NCI-H2171 (cell line): ENCODE measurements at regions not wholly inside any gene's neighbourhood (a gene's known extent, or its start where the extent isn't known, plus 50 kb on each side); places are given as distances from the start of the nearest gene placed in this dataset.
"Not testable (repeated sequence)": the region's sequence is repeated elsewhere in the genome, so short reads cannot be mapped to it uniquely, and the experiment has no call there.

Experiments used
- DNase-seq: peaks from one replicate; lab custom pipeline; 2025; lab: John Stamatoyannopoulos, UW

DNA sequence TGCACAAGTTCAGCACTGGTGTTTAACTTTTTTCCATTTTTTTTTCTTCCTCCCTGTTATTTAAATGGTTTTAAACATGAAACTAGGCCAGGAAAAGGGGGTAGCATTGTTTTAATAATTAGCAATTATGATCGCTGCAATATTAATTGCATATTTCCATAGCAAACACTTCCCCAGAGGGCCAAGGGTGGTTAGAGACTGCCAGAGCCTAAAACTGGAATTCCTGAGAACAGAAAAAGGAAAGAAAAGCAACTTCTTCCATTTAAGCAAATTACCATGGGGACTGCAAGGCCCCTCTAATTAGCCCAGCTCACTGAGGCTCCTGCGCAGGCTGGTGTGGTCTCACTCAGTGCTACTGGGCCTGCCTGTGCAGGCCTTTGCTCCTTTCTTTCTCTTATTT lies 201.5 kb downstream of the SMAD2 start:
- DNase-seq, result no peak

DNA sequence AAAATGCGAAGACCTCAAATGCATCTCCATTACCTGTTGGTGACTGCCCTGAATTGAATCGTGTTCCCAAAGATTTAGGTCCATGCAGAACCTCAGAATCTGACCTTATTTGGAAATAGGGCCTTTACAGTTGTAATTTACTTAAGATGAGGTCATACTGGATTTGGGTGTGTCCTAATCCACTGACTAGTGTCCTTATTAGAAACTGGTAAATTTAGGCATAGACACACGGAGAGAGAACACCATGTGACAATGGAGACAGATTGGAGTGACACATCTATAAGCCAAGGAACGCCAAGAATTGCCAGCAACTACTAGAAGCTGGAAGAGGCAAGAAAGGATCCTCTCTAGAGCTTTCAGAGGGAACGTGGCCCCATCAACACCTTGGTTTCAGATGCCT lies 203.1 kb downstream of the SMAD2 start:
- no peak for DNase-seq

DNA sequence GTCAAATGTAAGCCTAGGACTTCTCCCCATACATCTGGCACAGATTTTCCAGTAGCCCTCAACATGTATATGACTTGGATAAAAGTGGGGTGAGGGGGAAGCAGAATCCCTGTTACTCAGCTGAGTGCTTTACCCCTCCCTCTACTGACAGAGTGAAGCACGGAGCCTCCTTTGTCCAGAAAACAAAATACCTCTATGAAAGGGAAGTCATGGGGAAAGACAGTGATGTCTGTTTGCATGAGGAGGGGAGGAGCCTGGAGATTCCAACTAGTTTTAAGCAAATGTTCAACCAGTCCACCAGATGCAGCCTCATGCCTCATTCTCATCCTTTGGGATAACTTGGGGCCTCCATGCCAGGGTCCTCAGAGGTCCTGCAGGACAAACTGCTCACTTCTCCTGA lies 203.9 kb downstream of the SMAD2 start:
- no peak for DNase-seq

DNA sequence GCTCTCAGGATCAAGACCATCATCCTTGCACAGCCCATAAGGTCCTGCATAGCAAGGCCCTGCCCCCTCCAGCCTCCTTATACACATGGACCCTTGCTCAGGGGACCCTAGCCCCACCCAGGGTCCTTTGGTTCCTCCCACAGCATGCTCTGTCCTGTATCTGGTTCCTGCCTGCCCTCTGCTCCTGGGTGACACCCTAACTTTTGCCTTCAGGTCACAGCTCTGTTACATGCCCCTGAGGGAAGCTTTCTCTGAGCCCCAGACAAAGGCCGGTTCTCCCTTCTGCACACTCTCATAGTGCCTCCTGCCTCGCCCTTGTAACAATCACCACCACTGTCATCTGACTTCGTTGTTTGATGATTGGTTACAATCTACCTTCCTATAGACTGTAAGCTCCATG lies 204.8 kb downstream of the SMAD2 start:
- DNase-seq, result no peak

DNA sequence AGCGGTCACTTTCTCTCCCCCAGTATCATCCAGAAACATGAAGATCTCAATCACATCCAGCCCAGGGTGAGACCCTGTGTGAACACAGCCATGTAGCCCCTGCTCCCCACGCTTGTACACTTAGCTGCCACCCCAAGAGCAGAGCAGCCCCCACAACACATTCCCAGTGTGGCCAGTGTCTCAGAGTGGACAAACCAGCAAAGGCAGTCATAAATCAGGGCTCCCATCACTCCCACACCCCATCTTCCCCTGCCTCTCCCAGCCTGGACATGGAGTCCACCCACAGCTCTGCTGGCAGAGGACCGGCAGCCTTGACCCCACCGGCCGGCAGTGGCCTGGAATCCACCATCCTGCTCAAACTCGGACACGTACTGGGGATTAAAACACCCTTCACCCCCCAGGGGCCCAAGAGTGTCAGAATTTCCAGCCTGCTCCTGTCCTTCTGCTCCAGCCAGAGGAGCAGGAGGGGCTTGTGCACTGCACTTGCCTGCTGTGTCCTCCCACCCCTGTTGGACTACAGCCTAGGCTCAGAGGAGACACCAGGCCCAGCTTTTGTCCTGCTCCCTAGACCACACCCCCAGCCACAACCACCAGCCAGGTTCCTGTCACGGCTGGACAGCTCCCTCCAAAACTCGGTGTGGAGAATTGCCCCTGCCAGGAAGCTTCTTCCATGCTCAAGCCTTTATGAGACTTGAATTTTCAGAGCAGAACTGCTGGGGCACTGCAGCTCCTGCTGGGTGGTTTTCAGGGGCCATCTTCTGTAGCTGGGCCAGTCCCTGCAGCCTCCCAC lies 206.1 kb downstream of the SMAD2 start:
- no peak for DNase-seq

DNA sequence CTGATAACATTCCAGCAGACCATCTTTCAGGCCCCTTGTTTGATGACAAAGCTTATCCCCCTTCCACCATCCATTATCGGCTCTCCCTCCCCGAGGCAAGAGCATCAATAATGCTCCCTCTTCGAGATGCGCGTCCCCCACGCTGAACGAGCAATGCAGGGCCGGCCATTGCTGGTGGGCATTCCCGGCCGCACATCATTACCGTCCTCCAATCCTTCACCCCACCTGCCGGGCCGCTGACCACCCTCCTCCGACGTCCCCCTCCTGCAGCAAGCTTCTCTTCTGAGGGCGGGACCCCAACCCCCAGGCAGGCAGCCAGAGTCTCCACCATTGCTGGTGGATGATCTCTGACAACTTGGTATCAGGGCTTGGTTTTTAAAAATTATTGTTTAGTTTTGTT lies 208.6 kb downstream of the SMAD2 start:
- no peak for DNase-seq

DNA sequence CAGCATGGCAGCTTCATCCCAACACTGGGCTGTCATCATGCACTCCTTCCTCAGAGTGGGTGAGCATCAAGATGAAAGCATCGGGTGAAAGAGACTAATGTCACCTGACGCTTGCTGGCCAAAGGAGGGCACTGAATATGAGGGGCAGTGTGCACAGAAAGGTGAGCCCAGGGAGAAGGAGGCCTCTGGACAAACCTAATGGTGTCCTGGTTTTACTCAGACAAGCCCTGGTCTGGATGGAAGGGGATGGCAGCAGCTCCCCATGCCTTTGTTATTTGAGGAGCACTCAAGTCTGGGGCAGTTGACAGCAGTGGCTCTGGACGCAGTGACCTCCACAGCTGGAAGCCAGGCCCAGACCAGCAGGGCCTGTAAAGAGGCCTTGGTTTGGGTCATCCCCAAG lies 209.7 kb downstream of the SMAD2 start:
- no peak for DNase-seq

DNA sequence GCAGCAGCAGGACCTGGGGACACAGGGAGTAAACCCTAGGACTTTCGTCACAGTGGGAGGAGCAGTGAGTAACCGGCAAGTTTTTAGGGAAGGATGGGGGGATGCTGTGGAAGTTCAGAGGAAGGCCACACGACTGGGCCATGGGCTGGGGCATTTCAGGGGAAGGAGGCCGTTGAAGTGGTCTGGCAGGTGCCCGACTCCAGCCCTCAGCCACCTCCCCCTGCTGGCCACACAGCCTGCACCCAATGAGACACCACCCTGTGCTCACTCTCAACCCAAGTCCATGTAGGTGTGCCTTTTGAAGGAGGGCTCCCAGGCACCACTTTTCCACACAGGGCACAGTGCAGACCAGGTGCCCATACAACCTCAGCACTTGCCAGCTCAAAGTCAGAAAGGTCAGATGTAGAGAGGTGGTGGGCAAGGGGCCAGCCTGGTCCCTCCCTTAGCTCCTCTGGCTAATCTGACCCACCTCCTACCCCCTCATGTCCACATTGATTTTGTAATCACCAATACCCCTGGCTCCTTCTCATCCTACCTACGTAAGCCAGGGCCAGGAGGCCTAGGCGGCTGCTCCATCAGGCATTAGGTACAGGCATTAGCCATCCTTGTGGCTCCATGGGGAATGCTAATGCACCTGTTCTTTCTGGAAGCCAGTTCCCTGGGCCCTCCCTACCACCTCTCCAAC lies 211.2 kb downstream of the SMAD2 start:
- DNase-seq, result no peak

DNA sequence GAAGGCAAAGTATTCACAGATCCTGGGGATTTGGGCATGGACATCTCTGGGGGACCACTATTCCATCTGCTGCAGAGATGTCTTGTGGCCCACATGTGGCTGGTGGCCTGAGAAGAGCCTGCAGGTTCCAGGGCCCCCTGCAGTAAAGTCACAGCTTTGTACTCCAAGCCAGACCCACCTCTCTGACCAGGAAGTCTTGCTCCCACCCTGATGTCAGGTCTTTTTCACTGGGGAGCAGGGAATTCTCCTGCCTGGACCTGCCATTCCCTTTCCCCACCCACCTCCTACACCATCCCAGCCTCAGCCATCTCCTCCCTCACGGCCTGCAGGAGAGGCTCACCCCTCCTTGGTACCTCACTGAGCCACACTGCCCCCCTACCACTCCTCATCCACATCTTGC lies 211.8 kb downstream of the SMAD2 start:
- no peak for DNase-seq

DNA sequence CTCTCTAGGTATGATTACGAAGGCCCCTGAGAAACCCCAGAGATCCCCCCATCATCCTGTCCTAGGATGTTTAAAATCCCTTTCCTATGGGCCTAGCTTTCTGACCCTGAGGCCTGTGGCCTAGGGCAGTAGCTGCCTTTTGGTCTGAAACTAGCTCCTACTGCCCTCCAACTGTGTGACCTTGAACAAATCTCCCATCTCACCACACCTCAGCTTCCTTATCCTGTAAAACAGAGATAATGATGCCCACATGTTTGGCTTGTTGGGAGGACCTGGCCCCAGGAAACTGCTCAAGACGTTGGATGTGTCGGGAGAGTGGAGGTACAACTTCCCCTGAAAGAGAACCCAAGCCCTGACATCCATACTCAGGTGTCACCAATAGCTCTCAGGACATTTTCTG lies 213.2 kb downstream of the SMAD2 start:
- DNase-seq, result no peak

DNA sequence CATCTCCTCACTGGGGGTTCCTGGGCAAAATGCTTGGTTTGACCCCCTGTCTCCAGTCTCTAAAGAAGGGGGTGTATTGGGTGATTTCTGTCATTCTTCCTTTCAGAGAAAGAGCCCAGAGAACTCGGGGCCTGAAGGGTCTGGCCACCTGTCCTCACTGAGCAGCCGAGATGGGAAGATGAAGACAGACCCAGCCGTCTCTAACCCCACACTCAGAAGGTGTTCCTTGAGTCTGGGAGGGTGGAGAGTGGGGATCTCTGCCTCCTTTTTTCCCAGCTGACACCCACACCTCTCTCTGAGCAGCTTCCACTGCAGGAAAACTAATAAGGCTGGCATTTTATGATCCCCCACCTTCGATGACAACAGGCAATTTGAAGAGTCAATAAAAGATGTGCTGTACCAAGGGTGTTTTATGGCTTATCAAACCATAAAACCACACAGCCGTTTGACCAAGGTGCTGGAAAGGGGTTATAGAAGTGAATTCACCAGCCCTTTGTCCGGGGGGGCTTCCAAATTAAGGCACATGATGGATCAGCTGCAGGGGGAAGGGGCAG lies 213.8 kb downstream of the SMAD2 start:
- no peak for DNase-seq

DNA sequence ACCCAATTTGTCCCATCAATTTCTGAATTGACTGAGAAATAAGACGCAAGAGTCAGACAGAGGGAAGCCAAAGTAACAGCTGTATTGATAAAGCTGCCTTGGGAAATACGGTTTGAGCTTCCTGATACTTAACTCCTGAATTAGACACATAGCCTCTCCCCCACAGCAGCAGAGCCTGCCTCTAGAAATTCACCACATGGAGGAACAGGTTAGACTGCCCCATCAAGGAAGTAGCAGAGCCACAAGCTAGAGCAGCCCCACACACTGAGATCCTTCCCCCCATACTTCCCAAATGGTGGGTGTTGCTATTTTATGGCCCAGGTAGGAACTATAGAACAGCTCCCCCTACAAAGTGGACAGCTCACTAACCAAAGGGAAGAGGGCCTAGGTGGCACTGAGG lies 220.0 kb downstream of the SMAD2 start:
- no peak for DNase-seq

DNA sequence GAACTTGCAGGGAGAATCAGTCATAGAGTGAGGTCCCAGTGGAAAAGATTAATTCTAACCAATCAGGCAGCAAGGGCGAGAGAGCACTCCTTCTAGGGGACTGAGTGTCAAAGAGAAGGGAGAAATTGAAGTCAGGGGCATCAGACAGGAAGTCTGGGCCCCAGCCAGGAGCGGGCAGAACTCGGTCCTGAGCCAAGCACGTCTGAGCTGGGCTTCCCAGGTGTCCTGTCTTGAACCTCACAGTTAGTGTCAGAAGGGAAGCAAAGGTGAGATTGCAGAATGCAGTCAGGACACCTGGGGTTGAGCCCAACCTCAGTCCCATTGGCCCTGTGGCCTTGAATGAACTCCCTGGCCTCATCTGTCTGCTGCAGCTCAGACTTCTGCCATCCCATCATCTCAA lies 220.9 kb downstream of the SMAD2 start:
- DNase-seq, result no peak

DNA sequence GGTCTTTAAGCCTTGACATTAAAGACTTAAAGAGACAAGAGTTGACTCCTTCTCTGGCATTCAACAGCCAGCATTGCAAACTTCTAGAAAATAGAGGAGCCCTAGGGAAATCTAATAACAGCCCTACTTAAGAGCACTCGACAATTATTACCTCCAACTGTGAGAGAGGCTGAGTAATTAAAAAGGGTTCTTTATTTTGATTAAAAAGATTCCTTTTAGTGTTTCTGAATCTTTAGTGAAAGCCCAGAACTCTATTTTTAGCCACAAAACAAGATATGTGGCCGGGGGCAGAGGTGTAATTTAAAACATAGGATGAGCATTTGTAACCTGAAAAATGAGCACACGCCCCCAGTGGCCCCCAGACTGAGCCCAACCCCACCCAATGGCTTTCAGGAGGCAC lies 222.3 kb downstream of the SMAD2 start:
- no peak for DNase-seq

DNA sequence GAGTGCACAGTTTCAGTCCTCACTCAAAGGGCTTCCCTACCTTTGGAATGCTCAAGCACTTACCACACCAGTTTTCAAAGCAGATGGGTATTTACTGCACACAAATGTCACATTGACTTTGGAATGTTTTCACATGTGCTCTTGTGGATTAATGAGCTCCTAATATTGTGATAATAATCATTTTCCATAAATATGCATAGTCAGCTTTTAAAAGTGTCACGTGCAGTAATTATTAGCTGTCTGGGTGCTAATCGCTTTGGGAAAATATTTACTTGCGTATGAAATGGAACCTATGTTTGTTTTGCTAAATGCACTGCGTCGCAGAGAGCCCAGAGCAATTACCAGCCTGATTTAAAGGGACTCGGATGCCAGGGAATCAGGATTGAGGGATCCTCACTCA lies 229.3 kb downstream of the SMAD2 start:
- DNase-seq, result no peak

DNA sequence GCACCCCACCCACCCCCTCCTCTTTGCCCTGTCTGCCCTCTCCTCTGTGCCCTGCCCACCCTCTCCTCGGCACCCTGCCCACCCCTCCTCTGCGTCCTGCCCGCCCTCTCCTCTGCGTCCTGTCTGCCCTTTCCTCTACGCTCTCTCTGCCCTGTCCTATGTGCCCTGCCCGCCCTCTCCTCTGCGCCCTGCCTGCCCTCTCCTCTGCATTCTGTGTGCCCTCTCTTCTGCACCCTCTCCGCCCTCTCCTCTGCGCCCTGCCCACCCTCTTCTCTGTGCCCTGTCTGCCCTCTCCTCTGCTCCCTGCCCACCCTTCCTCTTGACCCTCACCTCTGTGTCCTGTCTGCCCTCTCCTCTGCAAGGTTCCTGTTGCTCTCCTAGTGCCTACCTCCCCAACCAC lies 233.6 kb downstream of the SMAD2 start:
- DNase-seq, result no peak

DNA sequence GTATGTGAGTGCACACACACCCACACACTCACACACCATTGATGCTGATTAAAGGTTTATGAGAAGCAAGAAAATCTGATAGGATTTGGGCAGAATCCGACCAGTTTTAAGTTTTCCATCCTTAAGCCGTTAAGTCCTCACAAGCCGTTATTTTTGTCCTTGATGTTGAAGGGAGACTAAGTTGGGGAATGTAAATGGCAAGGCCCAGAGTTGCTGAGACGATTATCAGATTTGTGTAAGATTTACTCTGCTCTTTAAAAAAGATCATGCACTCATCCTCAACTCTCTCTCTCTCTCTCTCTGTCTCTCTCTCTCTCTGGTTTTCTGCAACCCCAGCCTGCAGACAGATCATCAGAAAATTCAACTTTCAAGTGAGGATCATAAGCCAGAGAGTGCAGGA lies 238.8 kb downstream of the SMAD2 start:
- DNase-seq, result no peak

DNA sequence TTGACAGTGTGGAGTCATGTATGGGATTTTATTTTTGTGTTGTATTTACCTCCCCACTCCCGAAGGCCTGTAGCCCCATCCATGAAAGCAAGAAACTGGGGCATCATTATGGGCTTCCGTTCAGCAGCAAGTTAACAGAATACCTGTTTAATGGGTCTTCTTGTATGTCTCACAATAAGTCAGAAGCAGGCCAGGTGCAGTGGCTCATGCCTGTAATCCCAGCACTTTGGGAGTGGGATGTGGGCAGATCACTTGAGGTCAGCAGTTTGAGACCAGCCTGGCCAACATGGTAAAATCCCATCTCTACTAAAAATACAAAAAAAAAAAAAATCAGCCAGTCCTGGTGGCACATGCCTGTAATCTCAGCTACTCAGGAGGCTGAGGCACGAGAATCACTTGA lies 239.7 kb downstream of the SMAD2 start:
- not testable (repeated sequence) for DNase-seq

DNA sequence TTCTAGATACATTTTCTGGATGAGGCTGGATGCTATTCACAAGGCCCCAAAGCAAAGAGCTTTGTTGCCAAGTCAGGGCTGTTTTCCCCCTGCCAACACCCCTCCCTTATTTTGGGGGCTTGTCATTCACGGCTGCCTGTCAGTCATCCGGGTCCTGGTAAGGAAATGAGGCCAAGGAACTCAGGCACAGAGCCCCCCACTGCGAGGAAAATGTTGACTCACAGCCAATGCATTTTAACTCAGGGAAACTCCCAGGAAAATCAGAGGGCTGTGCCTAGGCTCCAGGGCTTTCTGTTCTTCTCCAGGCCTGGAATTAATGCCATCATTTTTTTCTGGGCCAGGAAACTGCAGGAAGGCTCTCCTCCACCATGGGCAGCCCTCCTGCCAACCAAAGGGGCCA lies 241.1 kb downstream of the SMAD2 start:
- DNase-seq, result no peak

DNA sequence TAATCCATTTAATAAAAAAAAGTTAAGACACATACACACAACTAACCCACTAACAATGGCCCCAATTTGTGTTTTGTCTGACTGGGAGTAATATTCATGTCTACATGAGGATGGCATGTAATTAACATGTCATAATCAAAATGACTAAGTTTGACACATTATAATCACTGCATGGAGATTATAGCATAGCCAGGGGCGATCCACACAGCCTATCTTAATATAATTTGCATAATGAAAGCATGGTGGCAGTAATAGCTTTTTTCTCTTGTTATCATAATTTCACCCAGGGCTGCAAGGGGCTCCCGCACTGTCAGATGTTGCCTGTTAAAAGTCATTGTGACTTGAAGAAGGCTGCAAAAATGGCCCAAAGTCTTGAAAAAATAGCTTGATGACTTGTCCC lies 243.7 kb downstream of the SMAD2 start:
- DNase-seq, result no peak

DNA sequence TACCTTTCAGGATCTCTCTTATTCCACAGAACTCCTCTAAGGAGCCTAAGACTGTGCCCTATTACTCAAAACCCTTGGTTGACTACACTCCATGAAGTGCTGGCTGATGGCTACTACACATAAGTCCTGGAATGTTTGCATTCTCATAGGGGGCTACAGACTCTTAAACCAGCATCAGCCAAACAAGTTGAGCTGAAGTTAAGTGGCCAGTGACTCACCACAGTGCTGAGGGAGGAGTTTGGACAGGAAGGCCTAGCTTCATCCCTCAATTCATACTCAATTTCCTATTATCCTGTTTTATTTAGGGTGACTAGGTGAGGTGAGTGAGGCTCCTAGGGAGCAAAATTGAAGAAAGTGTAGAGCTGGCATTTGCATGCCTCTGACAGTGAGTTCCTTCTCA lies 246.7 kb downstream of the SMAD2 start:
- no peak for DNase-seq

DNA sequence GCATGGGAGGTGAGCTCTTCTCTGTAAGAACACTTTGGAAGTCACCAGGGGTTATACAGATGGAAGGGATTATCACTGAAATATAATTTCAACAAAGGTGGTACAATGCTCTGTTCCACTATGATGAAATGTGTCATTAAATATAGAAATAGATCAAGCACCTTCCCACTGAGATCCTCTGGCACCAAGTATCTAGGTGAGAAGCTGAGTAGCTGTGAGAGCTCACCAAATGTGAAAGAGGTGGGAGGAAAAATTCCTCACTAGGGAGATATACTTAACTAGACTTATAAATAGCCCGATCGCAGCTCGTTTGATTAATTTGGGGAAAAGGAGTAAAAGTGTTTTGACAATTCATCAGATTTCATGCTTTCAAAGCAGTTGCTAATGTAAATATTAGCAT lies 247.6 kb downstream of the SMAD2 start:
- DNase-seq, result no peak

DNA sequence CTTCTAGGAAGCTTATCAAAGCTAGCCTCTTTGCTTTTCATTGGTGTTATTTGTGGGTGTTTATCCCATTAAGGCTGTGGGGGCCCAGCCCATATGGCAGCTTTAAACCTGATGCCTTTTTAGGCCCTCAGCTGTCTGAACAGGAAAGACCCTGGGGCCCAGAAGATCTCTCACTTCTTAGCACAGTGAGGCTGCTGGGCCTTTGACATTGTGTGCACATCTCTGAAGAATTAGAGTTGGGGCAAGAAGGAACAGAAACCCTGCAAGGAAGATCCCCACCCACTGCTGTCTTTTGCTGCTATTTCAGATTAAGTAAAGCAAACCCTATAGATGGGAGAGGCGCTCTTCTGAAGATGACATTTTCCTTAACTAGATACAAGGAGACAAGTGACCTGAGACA lies 250.0 kb downstream of the SMAD2 start:
- DNase-seq, result no peak

DNA sequence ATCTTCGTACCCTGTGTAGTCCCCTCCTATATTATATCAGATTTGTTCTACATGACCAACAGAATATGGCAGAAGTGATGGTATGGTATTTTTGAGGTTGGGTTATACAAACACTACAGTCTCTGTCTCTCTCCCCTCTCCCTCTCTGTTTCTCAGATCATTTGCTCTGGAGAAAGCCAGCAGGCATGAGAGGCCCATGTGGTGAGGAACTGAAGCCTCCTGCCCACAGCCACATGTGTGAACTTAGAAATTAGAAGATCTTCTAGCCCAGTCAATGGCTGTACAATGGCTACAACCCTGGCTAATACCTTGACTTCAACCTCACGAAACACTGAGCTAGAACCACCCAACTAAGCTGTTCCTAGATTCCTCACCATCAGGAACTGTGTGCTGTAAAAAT lies 250.6 kb downstream of the SMAD2 start:
- DNase-seq, result no peak
